H1 (cell line): ENCODE measurements at regions not wholly inside any gene's neighbourhood (a gene's known extent, or its start where the extent isn't known, plus 50 kb on each side); places are given as distances from the start of the nearest gene placed in this dataset.

Source experiments
- CTCF ChIA-PET: fragments of 300-600 bp; sonication (Branson Sonifier 250); formaldehyde crosslinking; loops from one replicate; lab custom pipeline; 2021; ENCODE audit not compliant: partially characterized antibody; lab: Charles Lee
- POLR2A ChIA-PET: fragments of 300-600 bp; sonication (Branson Sonifier 250); formaldehyde crosslinking; loops from one replicate; lab custom pipeline; 2021; ENCODE audit warnings: inconsistent platforms; ENCODE audit not compliant: partially characterized antibody; lab: Charles Lee
- DNase-seq, 2 experiments: peaks; one replicate each; pipeline versions ENCODE4 v3.0.0 to v3.0.0-alpha.2; 2010 to 2022; ENCODE audit warnings: low spot score in 2 of 2, low read depth in 1 of 2, mixed read lengths in 1 of 2
- FAIRE-seq: peaks from 2 replicates; lab custom pipeline; 2011; peaks lifted over from hg19 to GRCh38; lab: Jason Lieb, UNC
- H2AFZ ChIP-seq: 2 replicates; pipeline ENCODE4 v1.8.1; 2012; ENCODE audit warnings: low read length, inconsistent platforms
- H2AK5ac ChIP-seq: 2 replicates; pipeline ENCODE4 v1.6.1; 2013; ENCODE audit warnings: low read depth, low read length
- H2BK120ac ChIP-seq: replicated peaks from 2 replicates; pipeline ENCODE3; 2013; ENCODE audit warnings: low read depth, low read length, inconsistent platforms
- H2BK12ac ChIP-seq: 2 replicates; pipeline ENCODE4 v1.6.1; 2013; ENCODE audit warnings: low read depth, low read length
- H2BK15ac ChIP-seq: 2 replicates; pipeline ENCODE4 v1.6.1; 2013; ENCODE audit warnings: low read length
- H2BK20ac ChIP-seq: 2 replicates; pipeline ENCODE4 v1.6.1; 2013; ENCODE audit warnings: low read length
- H2BK5ac ChIP-seq: 2 replicates; pipeline ENCODE4 v1.6.1; 2013; ENCODE audit warnings: low read depth, low read length
- H3K14ac ChIP-seq: 2 replicates; pipeline ENCODE4 v1.6.1; 2013; ENCODE audit warnings: inconsistent platforms; ENCODE audit not compliant: insufficient read length
- H3K18ac ChIP-seq: 2 replicates; pipeline ENCODE4 v1.6.1; 2013; ENCODE audit warnings: low read length; ENCODE audit errors: extremely low read depth
- H3K23ac ChIP-seq: 2 replicates; pipeline ENCODE4 v1.6.1; 2013; ENCODE audit warnings: inconsistent platforms; ENCODE audit not compliant: insufficient read length
- H3K23me2 ChIP-seq: 2 replicates; pipeline ENCODE4 v1.6.1; 2013; ENCODE audit warnings: low read depth, low read length
- H3K27ac ChIP-seq: 2 replicates; pipeline ENCODE4 v1.6.1; 2011; ENCODE audit warnings: low read depth, low read length, inconsistent platforms
- H3K27me3 ChIP-seq, 4 experiments: replicated peaks in 1 of 4; 1 replicate in 1 of 4; 2 replicates in 3 of 4; pipeline versions ENCODE4 v1.6.1 to v1.8.1; 2011 to 2013; ENCODE audit warnings: low read length in 3 of 4, mild to moderate bottlenecking in 3 of 4, inconsistent platforms in 2 of 4, mixed read lengths in 2 of 4, moderate library complexity in 1 of 4; ENCODE audit not compliant: control insufficient read depth in 3 of 4, insufficient read depth in 3 of 4; ENCODE audit errors: extremely low read depth in 1 of 4
- H3K36me3 ChIP-seq, 4 experiments: 2 replicates each; pipeline versions ENCODE4 v1.6.1 to v1.8.1; 2011 to 2013; ENCODE audit warnings: mild to moderate bottlenecking in 4 of 4, low read length in 3 of 4, moderate library complexity in 2 of 4, control low read depth in 1 of 4, inconsistent platforms in 1 of 4; ENCODE audit not compliant: insufficient read depth in 4 of 4, control insufficient read depth in 2 of 4
- H3K4ac ChIP-seq: replicated peaks from 2 replicates; pipeline ENCODE3; 2013; ENCODE audit warnings: low read length, low read depth, mixed read lengths, inconsistent platforms; ENCODE audit not compliant: insufficient read length
- H3K4me1 ChIP-seq, 4 experiments: replicated peaks in 1 of 4; 1 replicate in 1 of 4; 2 replicates in 3 of 4; pipeline versions ENCODE4 v1.6.1 to v1.8.1; 2011 to 2013; ENCODE audit warnings: low read length in 3 of 4, inconsistent platforms in 2 of 4, mixed read lengths in 1 of 4; ENCODE audit not compliant: insufficient read depth in 4 of 4, control insufficient read depth in 3 of 4
- H3K4me2 ChIP-seq, 2 experiments: 2 replicates each; pipeline versions ENCODE4 v1.6.1 to v1.8.1; 2011 to 2013; ENCODE audit warnings: low read depth in 2 of 2, low read length in 2 of 2, control low read depth in 1 of 2, inconsistent platforms in 1 of 2, mild to moderate bottlenecking in 1 of 2; ENCODE audit not compliant: insufficient read depth in 1 of 2
- H3K4me3 ChIP-seq, 4 experiments: fragments of 200-600, 300-600 bp in 1 of 4; sonication (generic), shearing (Covaris generic), sonication (Bioruptor Twin) in 1 of 4; 2 replicates each; pipeline versions ENCODE4 v1.5.1 to v1.8.1; 2011 to 2016; ENCODE audit warnings: low read length in 4 of 4, low read depth in 3 of 4, control low read depth in 2 of 4, inconsistent platforms in 2 of 4, mild to moderate bottlenecking in 2 of 4, mixed read lengths in 1 of 4, moderate library complexity in 1 of 4; ENCODE audit not compliant: insufficient read depth in 2 of 4; ENCODE audit errors: extremely low read depth in 1 of 4
- H3K56ac ChIP-seq: replicated peaks from 2 replicates; pipeline ENCODE3; 2013; ENCODE audit warnings: low read depth, mild to moderate bottlenecking, mixed read lengths, low read length, inconsistent platforms; ENCODE audit not compliant: insufficient read length
- H3K79me1 ChIP-seq: 2 replicates; pipeline ENCODE4 v1.6.1; 2013; ENCODE audit warnings: low read depth, low read length, control low read depth
- H3K79me2 ChIP-seq, 2 experiments: 2 replicates each; pipeline versions ENCODE4 v1.6.1 to v1.8.1; 2012 to 2013; ENCODE audit warnings: low read length in 2 of 2, mild to moderate bottlenecking in 2 of 2, inconsistent platforms in 1 of 2; ENCODE audit not compliant: insufficient read depth in 2 of 2, control insufficient read depth in 1 of 2
- H3K9ac ChIP-seq, 4 experiments: replicated peaks in 1 of 4; 1 replicate in 1 of 4; 2 replicates in 3 of 4; pipeline versions ENCODE4 v1.6.1 to v1.8.1; 2011 to 2013; ENCODE audit warnings: low read depth in 3 of 4, low read length in 3 of 4, control low read depth in 2 of 4, mild to moderate bottlenecking in 2 of 4, moderate library complexity in 2 of 4, inconsistent platforms in 1 of 4; ENCODE audit errors: extremely low read depth in 1 of 4
- H3K9me3 ChIP-seq, 2 experiments: 2 replicates each; pipeline versions ENCODE4 v1.6.1 to v1.8.1; 2012 to 2013; ENCODE audit warnings: mild to moderate bottlenecking in 2 of 2, moderate library complexity in 2 of 2, control low read depth in 1 of 2, inconsistent platforms in 1 of 2, low read depth in 1 of 2, low read length in 1 of 2, mixed read lengths in 1 of 2; ENCODE audit not compliant: insufficient read depth in 2 of 2
- H4K20me1 ChIP-seq, 2 experiments: replicated peaks in 1 of 2; 2 replicates each; pipeline versions ENCODE3 to v1.8.1; 2011 to 2013; ENCODE audit warnings: inconsistent platforms in 2 of 2, low read length in 2 of 2, mild to moderate bottlenecking in 1 of 2; ENCODE audit not compliant: insufficient read depth in 2 of 2, control insufficient read depth in 1 of 2
- H4K5ac ChIP-seq: 2 replicates; pipeline ENCODE4 v1.6.1; 2013; ENCODE audit warnings: low read length, low read depth, mixed read lengths, inconsistent platforms; ENCODE audit not compliant: insufficient read length
- H4K8ac ChIP-seq: 2 replicates; pipeline ENCODE4 v1.8.0; 2013; ENCODE audit warnings: mild to moderate bottlenecking, moderate library complexity, low read length, inconsistent platforms; ENCODE audit not compliant: insufficient read depth; ENCODE audit errors: extremely low read depth
- H4K91ac ChIP-seq: replicated peaks from 2 replicates; pipeline ENCODE3; 2013; ENCODE audit warnings: low read length, mixed read lengths, inconsistent platforms; ENCODE audit not compliant: insufficient read length
- BACH1 ChIP-seq: IDR thresholded peaks from 2 replicates; pipeline ENCODE4 v1.6.1; 2012; ENCODE audit warnings: low read length, improper control_type of control experiment
- CHD2 ChIP-seq: IDR thresholded peaks from 2 replicates; pipeline ENCODE4 v1.6.1; 2012; ENCODE audit warnings: low read length, improper control_type of control experiment
- HDAC6 ChIP-seq: IDR thresholded peaks from one replicate; pipeline ENCODE4 v1.7.1; 2012; ENCODE audit warnings: low read depth, mild to moderate bottlenecking, inconsistent platforms, low read length, moderate library complexity
- NRF1 ChIP-seq: IDR thresholded peaks from 2 replicates; pipeline ENCODE4 v1.6.1; 2011; ENCODE audit warnings: mild to moderate bottlenecking, low read depth, low read length, improper control_type of control experiment
- RFX5 ChIP-seq: IDR thresholded peaks from 2 replicates; pipeline ENCODE4 v1.6.1; 2011; ENCODE audit warnings: low read depth, low read length, improper control_type of control experiment, borderline replicate concordance
- SIN3A ChIP-seq, 2 experiments: IDR thresholded peaks in 1 of 2; conservative IDR thresholded peaks in 1 of 2; 2 replicates each; pipeline ENCODE4 v1.6.1; 2011 to 2012; ENCODE audit warnings: low read length in 2 of 2, improper control_type of control experiment in 1 of 2, low read depth in 1 of 2, mild to moderate bottlenecking in 1 of 2
- TBP ChIP-seq: IDR thresholded peaks from 2 replicates; pipeline ENCODE4 v1.6.1; 2011; ENCODE audit warnings: low read depth, low read length, improper control_type of control experiment
- YY1 ChIP-seq: IDR thresholded peaks from 2 replicates; pipeline ENCODE4 v1.6.1; 2011; ENCODE audit warnings: low read depth, mild to moderate bottlenecking, low read length
- WGBS, 2 experiments: shearing (Covaris generic) in 1 of 2; methylation state at CpG; one replicate each; pipeline versions ENCODE4 v1.1.6 to v1.1.7; 2013 to 2015; ENCODE audit warnings: low lambda C conversion rate in 2 of 2, mixed read lengths in 2 of 2, inconsistent platforms in 1 of 2, low coverage in 1 of 2, missing lambda C conversion rate in 1 of 2; ENCODE audit not compliant: insufficient replicate concordance in 2 of 2, insufficient coverage in 1 of 2, insufficient read length in 1 of 2; ENCODE audit errors: extremely low coverage in 1 of 2, missing lambda C conversion rate in 1 of 2; 5-methylcytosine and 5-hydroxymethylcytosine counted together

- H2AK5ac ChIP-seq: no peak overlapping the region
- H3K9ac ChIP-seq: no peak overlapping the region
- no peaks in the 10 kb centered on the region for H3K79me1 ChIP-seq
- no peak overlapping the region for H2BK20ac ChIP-seq
- H4K8ac ChIP-seq: no peak overlapping the region
- WGBS, 2 experiments: 92% methylated on average over 3 of the region's 3 CpGs; no CpG with 5 or more reads in 1 of the 2 experiments
- H3K56ac ChIP-seq: no peak overlapping the region
- CTCF ChIA-PET: interaction anchor here (0.6 to 1.3 kb wide), 2 partner anchors 36 to 185 kb away, joined by 3 to 5 read pairs; no protein-coding TSS in a partner anchor
- POLR2A ChIA-PET: no interaction called here
- H3K4me1 ChIP-seq: no peaks in the 10 kb centered on the region
- H3K23me2 ChIP-seq: peaks cover 2% of the 10 kb centered on the region; the same call in 1 of the 2 replicates
- no peak overlapping the region for H3K4ac ChIP-seq
- no peak overlapping the region for H2BK12ac ChIP-seq
- H2BK5ac ChIP-seq: no peak overlapping the region
- no peaks in the 10 kb centered on the region for H3K36me3 ChIP-seq
- TF ChIP-seq BACH1 (no peak), CHD2 (no peak), RFX5 (no peak), YY1 (no peak), NRF1 (no peak), HDAC6 (no peak), SIN3A (conservative IDR thresholded peaks at IDR 0.05 in 1 of 2, IDR thresholded peaks at IDR 0.05 in 1 of 2; ENCODE audit: low read depth in 1 of 2, low read length in 2 of 2) (no peak), TBP (no peak)
- TF ChIP-seq, all 59 proteins: peak for 0
- H4K20me1 ChIP-seq: no peaks in the 10 kb centered on the region
- H3K23ac ChIP-seq: no peak overlapping the region
- no peak overlapping the region for H2BK120ac ChIP-seq
- H3K27me3 ChIP-seq: no peaks in the 10 kb centered on the region
- no peak overlapping the region for H3K27ac ChIP-seq
- H2AFZ ChIP-seq: no peak overlapping the region
- no peaks in the 10 kb centered on the region for H3K79me2 ChIP-seq
- H3K4me3 ChIP-seq: no peak overlapping the region
- H2BK15ac ChIP-seq: no peak overlapping the region
- H3K9me3 ChIP-seq: no peaks in the 10 kb centered on the region
- no peak for DNase-seq
- H3K4me2 ChIP-seq: no peak overlapping the region
- H3K14ac ChIP-seq: no peak overlapping the region
- no peak overlapping the region for H3K18ac ChIP-seq
- no peak overlapping the region for H4K91ac ChIP-seq
- no peak overlapping the region for H4K5ac ChIP-seq
- FAIRE-seq: no peak
Measured at GRCh38 chr4:100278567-100278966, 88.3 kb upstream of the DDIT4L start.
